ENCODE measurements at regions not wholly inside any gene's neighbourhood (a gene's known extent, or its start where the extent isn't known, plus 50 kb on each side); places are given as distances from the start of the nearest gene placed in this dataset.

DNA sequence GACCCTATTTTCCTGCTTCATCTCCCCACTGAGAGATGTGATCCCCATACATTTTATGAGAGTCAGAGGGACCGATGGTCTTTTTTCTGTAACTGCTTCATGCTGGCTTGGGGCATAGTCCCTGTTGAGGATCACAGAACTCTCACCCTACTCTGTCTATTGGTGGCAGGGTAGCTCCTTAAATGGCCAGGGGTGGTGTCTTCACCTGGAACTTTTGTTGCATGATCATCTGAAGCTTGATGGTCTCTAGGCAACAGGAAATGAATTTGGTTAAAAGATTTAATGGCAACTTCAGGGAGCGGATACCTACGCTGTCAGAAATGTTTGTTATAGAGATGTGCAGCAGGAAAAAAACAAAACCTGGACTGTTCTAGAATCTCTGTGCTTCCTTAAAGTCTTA lies 87.0 kb upstream of the GLIS3 start:
- TF ChIP-seq EZH2 (IDR thresholded peaks at IDR 0.05; ENCODE audit: insufficient read depth, low read length): no peak
- TF ChIP-seq, protein P1, sequence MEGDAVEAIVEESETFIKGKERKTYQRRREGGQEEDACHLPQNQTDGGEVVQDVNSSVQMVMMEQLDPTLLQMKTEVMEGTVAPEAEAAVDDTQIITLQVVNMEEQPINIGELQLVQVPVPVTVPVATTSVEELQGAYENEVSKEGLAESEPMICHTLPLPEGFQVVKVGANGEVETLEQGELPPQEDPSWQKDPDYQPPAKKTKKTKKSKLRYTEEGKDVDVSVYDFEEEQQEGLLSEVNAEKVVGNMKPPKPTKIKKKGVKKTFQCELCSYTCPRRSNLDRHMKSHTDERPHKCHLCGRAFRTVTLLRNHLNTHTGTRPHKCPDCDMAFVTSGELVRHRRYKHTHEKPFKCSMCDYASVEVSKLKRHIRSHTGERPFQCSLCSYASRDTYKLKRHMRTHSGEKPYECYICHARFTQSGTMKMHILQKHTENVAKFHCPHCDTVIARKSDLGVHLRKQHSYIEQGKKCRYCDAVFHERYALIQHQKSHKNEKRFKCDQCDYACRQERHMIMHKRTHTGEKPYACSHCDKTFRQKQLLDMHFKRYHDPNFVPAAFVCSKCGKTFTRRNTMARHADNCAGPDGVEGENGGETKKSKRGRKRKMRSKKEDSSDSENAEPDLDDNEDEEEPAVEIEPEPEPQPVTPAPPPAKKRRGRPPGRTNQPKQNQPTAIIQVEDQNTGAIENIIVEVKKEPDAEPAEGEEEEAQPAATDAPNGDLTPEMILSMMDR (IDR thresholded peaks at IDR 0.05; ENCODE audit: insufficient read depth, low read depth, low read length): no peak

All from astrocyte (in vitro differentiated cells and primary cell).